ENCODE measurements at regions not wholly inside any gene's neighbourhood (a gene's known extent, or its start where the extent isn't known, plus 50 kb on each side); places are given as distances from the start of the nearest gene placed in this dataset.
A peak's percentile ranks its signal among the peaks of the same experiment; 100 is the strongest.
"Not testable (repeated sequence)": the region's sequence is repeated elsewhere in the genome, so short reads cannot be mapped to it uniquely, and the experiment has no call there.

- DNase-seq (ENCODE audit: low read depth in 3 of 3, low spot score in 1 of 3): no peak
Observed at GRCh38 chr1:47491341-47491753, 53.5 kb downstream of the FOXD2 start.

- DNase-seq (ENCODE audit: low read depth in 3 of 3, low spot score in 1 of 3): no peak
Observed at GRCh38 chr1:47495176-47495713, 57.4 kb downstream of the FOXD2 start.

- no peak for DNase-seq (ENCODE audit: low read depth in 3 of 3, low spot score in 1 of 3)
Observed at GRCh38 chr1:47498551-47498950, 60.7 kb downstream of the FOXD2 start.

GRCh38 chr1:47501069-47501468, 63.2 kb downstream of the FOXD2 start:
- no peak for DNase-seq (ENCODE audit: low read depth in 3 of 3, low spot score in 1 of 3)

- DNase-seq (ENCODE audit: low read depth in 3 of 3, low spot score in 1 of 3): no peak
Observed at GRCh38 chr1:47502746-47503370, 65.0 kb downstream of the FOXD2 start.

- not testable (repeated sequence) for DNase-seq (ENCODE audit: low read depth in 3 of 3, low spot score in 1 of 3)
Observed at GRCh38 chr1:47504840-47505239, 67.0 kb downstream of the FOXD2 start.

- DNase-seq (ENCODE audit: low read depth in 3 of 3, low spot score in 1 of 3): no peak
Observed at GRCh38 chr1:47505267-47505666, 67.4 kb downstream of the FOXD2 start.

GRCh38 chr1:47506053-47506452, 68.2 kb downstream of the FOXD2 start:
- no peak for DNase-seq (ENCODE audit: low read depth in 3 of 3, low spot score in 1 of 3)

- DNase-seq (ENCODE audit: low read depth in 3 of 3, low spot score in 1 of 3): no peak
Observed at GRCh38 chr1:47507144-47507543, 69.3 kb downstream of the FOXD2 start.

GRCh38 chr1:47507881-47508701, 70.2 kb downstream of the FOXD2 start:
- peak in 1 of 3 donors; percentile 13 for DNase-seq (ENCODE audit: low read depth in 3 of 3, low spot score in 1 of 3)

GRCh38 chr1:47508702-47509431, 71.0 kb downstream of the FOXD2 start:
- DNase-seq (ENCODE audit: low read depth in 3 of 3, low spot score in 1 of 3): no peak

- DNase-seq (ENCODE audit: low read depth in 3 of 3, low spot score in 1 of 3): no peak
Observed at GRCh38 chr1:47510282-47510811, 72.5 kb downstream of the FOXD2 start.

- DNase-seq (ENCODE audit: low read depth in 3 of 3, low spot score in 1 of 3): no peak
Observed at GRCh38 chr1:47511825-47512224, 74.0 kb downstream of the FOXD2 start.

- no peak for DNase-seq (ENCODE audit: low read depth in 3 of 3, low spot score in 1 of 3)
Observed at GRCh38 chr1:47513393-47513792, 75.5 kb downstream of the FOXD2 start.

- no peak for DNase-seq (ENCODE audit: low read depth in 3 of 3, low spot score in 1 of 3)
Observed at GRCh38 chr1:47514229-47514628, 76.4 kb downstream of the FOXD2 start.

- DNase-seq (ENCODE audit: low read depth in 3 of 3, low spot score in 1 of 3): no peak
Observed at GRCh38 chr1:47515164-47515789, 77.4 kb downstream of the FOXD2 start.

GRCh38 chr1:47517946-47518345, 80.1 kb downstream of the FOXD2 start:
- no peak for DNase-seq (ENCODE audit: low read depth in 3 of 3, low spot score in 1 of 3)

- DNase-seq (ENCODE audit: low read depth in 3 of 3, low spot score in 1 of 3): no peak
Observed at GRCh38 chr1:47519491-47519890, 81.6 kb downstream of the FOXD2 start.

GRCh38 chr1:47519971-47520370, 82.1 kb downstream of the FOXD2 start:
- no peak for DNase-seq (ENCODE audit: low read depth in 3 of 3, low spot score in 1 of 3)

GRCh38 chr1:47521034-47521881, 83.4 kb downstream of the FOXD2 start:
- no peak for DNase-seq (ENCODE audit: low read depth in 3 of 3, low spot score in 1 of 3)

Data from stimulated activated CD4-positive, alpha-beta T cell treated with anti-CD3 and anti-CD28 coated beads, TNF-alpha, amount 100 ng/mL, for 1 hour (primary cell).